IPS-20b (cell line): ENCODE measurements at regions not wholly inside any gene's neighbourhood (a gene's known extent, or its start where the extent isn't known, plus 50 kb on each side); places are given as distances from the start of the nearest gene placed in this dataset.

Experiments used
- H3K27ac ChIP-seq: one replicate; pipeline ENCODE4 v1.5.1; 2013; ENCODE audit warnings: low read length
- H3K27me3 ChIP-seq: 2 replicates; pipeline ENCODE4 v1.6.1; 2013; ENCODE audit warnings: mild to moderate bottlenecking, low read length, inconsistent platforms; ENCODE audit not compliant: insufficient read depth
- H3K36me3 ChIP-seq: 2 replicates; pipeline ENCODE4 v1.6.1; 2013; ENCODE audit warnings: low read depth, mild to moderate bottlenecking, inconsistent platforms, low read length, moderate library complexity; ENCODE audit not compliant: insufficient read depth
- H3K4me1 ChIP-seq: 2 replicates; pipeline ENCODE4 v1.6.1; 2013; ENCODE audit warnings: mild to moderate bottlenecking, control low read depth, inconsistent platforms, low read length, moderate library complexity; ENCODE audit not compliant: insufficient read depth
- H3K4me3 ChIP-seq: 2 replicates; pipeline ENCODE4 v1.5.1; 2013; ENCODE audit warnings: mild to moderate bottlenecking, low read length, inconsistent platforms
- H3K9ac ChIP-seq: 2 replicates; pipeline ENCODE4 v1.6.1; 2013; ENCODE audit warnings: low read depth, mild to moderate bottlenecking, inconsistent platforms, low read length, moderate library complexity
- H3K9me3 ChIP-seq: 2 replicates; pipeline ENCODE4 v1.6.1; 2013; ENCODE audit warnings: mild to moderate bottlenecking, low read depth, low read length, inconsistent platforms; ENCODE audit not compliant: insufficient read depth

GRCh38 chr18:56161566-56162260 lies 476.7 kb downstream of the TXNL1 start:
- H3K36me3 ChIP-seq: no peaks in the 10 kb centered on the region
- H3K4me3 ChIP-seq: no peak overlapping the region
- H3K4me1 ChIP-seq: no peaks in the 10 kb centered on the region
- H3K9ac ChIP-seq: no peak overlapping the region
- H3K27me3 ChIP-seq: no peaks in the 10 kb centered on the region
- H3K9me3 ChIP-seq: no peaks in the 10 kb centered on the region
- H3K27ac ChIP-seq: no peak overlapping the region

GRCh38 chr18:56158676-56159075 lies 479.7 kb downstream of the TXNL1 start:
- Histone ChIP-seq H3K9ac (no peak overlapping the region), H3K27ac (no peak overlapping the region), H3K9me3 (no peaks in the 10 kb centered on the region), H3K36me3 (no peaks in the 10 kb centered on the region), H3K4me3 (no peak overlapping the region), H3K27me3 (no peaks in the 10 kb centered on the region), H3K4me1 (no peaks in the 10 kb centered on the region)

- Histone ChIP-seq H3K4me1 (no peaks in the 10 kb centered on the region), H3K9ac (no peak overlapping the region), H3K27me3 (no peaks in the 10 kb centered on the region), H3K4me3 (no peak overlapping the region), H3K36me3 (no peaks in the 10 kb centered on the region), H3K27ac (no peak overlapping the region), H3K9me3 (no peaks in the 10 kb centered on the region)
Measured at GRCh38 chr18:56157541-56157940, 480.9 kb downstream of the TXNL1 start.

GRCh38 chr18:56152551-56153310 lies 485.7 kb downstream of the TXNL1 start:
- no peak overlapping the region for H3K27ac ChIP-seq
- no peaks in the 10 kb centered on the region for H3K9me3 ChIP-seq
- H3K4me3 ChIP-seq: no peak overlapping the region
- H3K36me3 ChIP-seq: no peaks in the 10 kb centered on the region
- H3K27me3 ChIP-seq: no peaks in the 10 kb centered on the region
- no peak overlapping the region for H3K9ac ChIP-seq
- no peaks in the 10 kb centered on the region for H3K4me1 ChIP-seq

- H3K27me3 ChIP-seq: no peaks in the 10 kb centered on the region
- no peaks in the 10 kb centered on the region for H3K36me3 ChIP-seq
- no peak overlapping the region for H3K27ac ChIP-seq
- no peaks in the 10 kb centered on the region for H3K4me1 ChIP-seq
- no peak overlapping the region for H3K4me3 ChIP-seq
- H3K9ac ChIP-seq: no peak overlapping the region
- H3K9me3 ChIP-seq: no peaks in the 10 kb centered on the region
Measured at GRCh38 chr18:56148373-56148772, 490.0 kb downstream of the TXNL1 start.

GRCh38 chr18:56146565-56146964 lies 491.8 kb downstream of the TXNL1 start:
- H3K27ac ChIP-seq: no peak overlapping the region
- no peaks in the 10 kb centered on the region for H3K9me3 ChIP-seq
- H3K4me3 ChIP-seq: no peak overlapping the region
- H3K4me1 ChIP-seq: no peaks in the 10 kb centered on the region
- H3K27me3 ChIP-seq: no peaks in the 10 kb centered on the region
- H3K36me3 ChIP-seq: no peaks in the 10 kb centered on the region
- no peak overlapping the region for H3K9ac ChIP-seq

GRCh38 chr18:56142001-56142400 lies 496.4 kb downstream of the TXNL1 start:
- Histone ChIP-seq H3K27me3 (no peaks in the 10 kb centered on the region), H3K36me3 (no peaks in the 10 kb centered on the region), H3K9ac (no peak overlapping the region), H3K4me1 (no peaks in the 10 kb centered on the region), H3K4me3 (no peak overlapping the region), H3K9me3 (no peaks in the 10 kb centered on the region), H3K27ac (no peak overlapping the region)

GRCh38 chr18:56139792-56140254 lies 498.6 kb downstream of the TXNL1 start:
- H3K27me3 ChIP-seq: no peaks in the 10 kb centered on the region
- no peak overlapping the region for H3K4me3 ChIP-seq
- no peaks in the 10 kb centered on the region for H3K36me3 ChIP-seq
- no peak overlapping the region for H3K9ac ChIP-seq
- no peak overlapping the region for H3K27ac ChIP-seq
- no peaks in the 10 kb centered on the region for H3K9me3 ChIP-seq
- H3K4me1 ChIP-seq: no peaks in the 10 kb centered on the region

GRCh38 chr18:56139372-56139771 lies 499.0 kb downstream of the TXNL1 start:
- Histone ChIP-seq H3K27ac (no peak overlapping the region), H3K9me3 (no peaks in the 10 kb centered on the region), H3K36me3 (no peaks in the 10 kb centered on the region), H3K4me1 (no peaks in the 10 kb centered on the region), H3K27me3 (no peaks in the 10 kb centered on the region), H3K9ac (no peak overlapping the region), H3K4me3 (no peak overlapping the region)

GRCh38 chr18:56136105-56136504 lies 502.3 kb downstream of the TXNL1 start:
- no peaks in the 10 kb centered on the region for H3K4me1 ChIP-seq
- H3K36me3 ChIP-seq: no peaks in the 10 kb centered on the region
- H3K9me3 ChIP-seq: no peaks in the 10 kb centered on the region
- no peak overlapping the region for H3K4me3 ChIP-seq
- no peaks in the 10 kb centered on the region for H3K27me3 ChIP-seq
- no peak overlapping the region for H3K9ac ChIP-seq
- no peak overlapping the region for H3K27ac ChIP-seq

- no peaks in the 10 kb centered on the region for H3K4me1 ChIP-seq
- H3K27me3 ChIP-seq: no peaks in the 10 kb centered on the region
- no peaks in the 10 kb centered on the region for H3K9me3 ChIP-seq
- H3K36me3 ChIP-seq: no peaks in the 10 kb centered on the region
- no peak overlapping the region for H3K9ac ChIP-seq
- H3K27ac ChIP-seq: no peak overlapping the region
- H3K4me3 ChIP-seq: no peak overlapping the region
Measured at GRCh38 chr18:56130481-56130880, 507.9 kb downstream of the TXNL1 start.

- no peaks in the 10 kb centered on the region for H3K36me3 ChIP-seq
- H3K4me1 ChIP-seq: no peaks in the 10 kb centered on the region
- H3K27ac ChIP-seq: no peak overlapping the region
- no peak overlapping the region for H3K9ac ChIP-seq
- no peak overlapping the region for H3K4me3 ChIP-seq
- H3K9me3 ChIP-seq: no peaks in the 10 kb centered on the region
- no peaks in the 10 kb centered on the region for H3K27me3 ChIP-seq
Measured at GRCh38 chr18:56128153-56128791, 510.1 kb downstream of the TXNL1 start.
